Spleen (tissue), 7 donors: ENCODE measurements at regions not wholly inside any gene's neighbourhood (a gene's known extent, or its start where the extent isn't known, plus 50 kb on each side); places are given as distances from the start of the nearest gene placed in this dataset.

Experiments
- CTCF ChIP-seq, 11 experiments: fragments of 200-600 bp in 7 of 11; fragments of 450-650 bp in 4 of 11; sonication (generic) in 4 of 11; IDR thresholded peaks in 8 of 11; conservative IDR thresholded peaks in 3 of 11; 1 replicate in 7 of 11; 2 replicates in 4 of 11; pipeline versions ENCODE4 v1.4.0 to v1.8.0; 2016 to 2021; ENCODE audit warnings: antibody characterized with exemption in 11 of 11, inconsistent platforms in 4 of 11, mild to moderate bottlenecking in 1 of 11
- POLR2A ChIP-seq, 3 donors: fragments of 450-650 bp; IDR thresholded peaks; one replicate each; pipeline ENCODE4 v1.5.1; 2017; ENCODE audit warnings: antibody characterized with exemption in 3 of 3, mild to moderate bottlenecking in 1 of 3
- POLR2AphosphoS5 ChIP-seq, 3 donors: sonication (generic); formaldehyde crosslinking; IDR thresholded peaks; one replicate each; pipeline ENCODE4 v1.5.1; 2017; ENCODE audit warnings: antibody characterized with exemption in 3 of 3
- donor health status: DM: no; HTN: no; CAD: no; lungs with moderate emphysema.
- donor health status: DM: no; HTN: no; CAD: no.
- donor health status: DM: no; HTN: no; CAD: no.

- TF ChIP-seq POLR2AphosphoS5 (IDR thresholded peaks at IDR 0.05) (no peak), CTCF (IDR thresholded peaks at IDR 0.05 in 8 of 11, conservative IDR thresholded peaks at IDR 0.05 in 3 of 11) (no peak), POLR2A (IDR thresholded peaks at IDR 0.05) (no peak)
Measured at GRCh38 chr10:35731828-35732227, 89.7 kb upstream of the FZD8 start.
